ENCODE measurements at regions not wholly inside any gene's neighbourhood (a gene's known extent, or its start where the extent isn't known, plus 50 kb on each side); places are given as distances from the start of the nearest gene placed in this dataset.

- no peaks in the 10 kb centered on the region for H3K27me3 ChIP-seq
- H3K4me1 ChIP-seq = no peaks in the 10 kb centered on the region
- WGBS, 2 donors = 52 to 59% methylated on average over 4 of the region's 4 CpGs
- H3K4me3 ChIP-seq = no peak overlapping the region
- no peak for TF ChIP-seq CTCF (IDR thresholded peaks at IDR 0.05)
- TF ChIP-seq EP300 (IDR thresholded peaks at IDR 0.05) = no peak
- no peak for TF ChIP-seq POLR2A (IDR thresholded peaks at IDR 0.05)
- DNase-seq (ENCODE audit: low spot score in 2 of 2) = no peak
- no peaks in the 10 kb centered on the region for H3K9me3 ChIP-seq
- H3K36me3 ChIP-seq = no peaks in the 10 kb centered on the region
- H3K27ac ChIP-seq = no peak overlapping the region
Measured at GRCh38 chr4:31141095-31141831, 421.1 kb downstream of the PCDH7 start.

GRCh38 chr4:31141832-31142142 lies 421.6 kb downstream of the PCDH7 start:
- Histone ChIP-seq H3K4me1 (no peaks in the 10 kb centered on the region), H3K4me3 (no peak overlapping the region), H3K27ac (no peak overlapping the region), H3K9me3 (no peaks in the 10 kb centered on the region), H3K27me3 (no peaks in the 10 kb centered on the region), H3K36me3 (no peaks in the 10 kb centered on the region)
- TF ChIP-seq EP300 (IDR thresholded peaks at IDR 0.05) (no peak), POLR2A (IDR thresholded peaks at IDR 0.05) (no peak), CTCF (IDR thresholded peaks at IDR 0.05) (no peak)
- no peak for DNase-seq (ENCODE audit: low spot score in 2 of 2)
- 100% methylated on average over 1 of the region's 1 CpG for WGBS, 2 donors

GRCh38 chr4:31146366-31146765 lies 426.2 kb downstream of the PCDH7 start:
- 71 to 73% methylated on average over 6 of the region's 6 CpGs for WGBS, 2 donors
- H3K4me3 ChIP-seq = no peak overlapping the region

GRCh38 chr4:31148990-31149389 lies 428.8 kb downstream of the PCDH7 start:
- no peaks in the 10 kb centered on the region for H3K36me3 ChIP-seq
- no peaks in the 10 kb centered on the region for H3K9me3 ChIP-seq
- H3K4me1 ChIP-seq = no peaks in the 10 kb centered on the region
- TF ChIP-seq POLR2A (IDR thresholded peaks at IDR 0.05) (no peak), CTCF (IDR thresholded peaks at IDR 0.05) (no peak), EP300 (IDR thresholded peaks at IDR 0.05) (no peak)
- DNase-seq (ENCODE audit: low spot score in 2 of 2) = no peak
- WGBS, 2 donors = 45% methylated on average over 1 of the region's 1 CpG
- H3K4me3 ChIP-seq = no peak overlapping the region
- no peak overlapping the region for H3K27ac ChIP-seq
- H3K27me3 ChIP-seq = no peaks in the 10 kb centered on the region

More at GRCh38 chr4:31146366-31146765, 426.2 kb downstream of the PCDH7 start:
- no peaks in the 10 kb centered on the region for H3K9me3 ChIP-seq
- DNase-seq (ENCODE audit: low spot score in 2 of 2) = no peak
- no peaks in the 10 kb centered on the region for H3K36me3 ChIP-seq
- H3K27ac ChIP-seq = no peak overlapping the region
- no peak for TF ChIP-seq EP300 (IDR thresholded peaks at IDR 0.05)
- no peak for TF ChIP-seq POLR2A (IDR thresholded peaks at IDR 0.05)
- no peak for TF ChIP-seq CTCF (IDR thresholded peaks at IDR 0.05)
- H3K4me1 ChIP-seq = no peaks in the 10 kb centered on the region
- H3K27me3 ChIP-seq = no peaks in the 10 kb centered on the region

- no peak for DNase-seq (ENCODE audit: low spot score in 2 of 2)
- Histone ChIP-seq H3K36me3 (no peaks in the 10 kb centered on the region), H3K4me3 (no peak overlapping the region), H3K4me1 (no peaks in the 10 kb centered on the region), H3K27me3 (no peaks in the 10 kb centered on the region), H3K27ac (no peak overlapping the region), H3K9me3 (no peaks in the 10 kb centered on the region)
- TF ChIP-seq CTCF (IDR thresholded peaks at IDR 0.05) = no peak
- no peak for TF ChIP-seq EP300 (IDR thresholded peaks at IDR 0.05)
- no peak for TF ChIP-seq POLR2A (IDR thresholded peaks at IDR 0.05)
- WGBS, 2 donors = 71 to 90% methylated on average over 1 of the region's 1 CpG
Measured at GRCh38 chr4:31156221-31156620, 436.1 kb downstream of the PCDH7 start.
